ENCODE measurements at regions not wholly inside any gene's neighbourhood (a gene's known extent, or its start where the extent isn't known, plus 50 kb on each side); places are given as distances from the start of the nearest gene placed in this dataset.
"Not testable (repeated sequence)": the region's sequence is repeated elsewhere in the genome, so short reads cannot be mapped to it uniquely, and the experiment has no call there.

DNA sequence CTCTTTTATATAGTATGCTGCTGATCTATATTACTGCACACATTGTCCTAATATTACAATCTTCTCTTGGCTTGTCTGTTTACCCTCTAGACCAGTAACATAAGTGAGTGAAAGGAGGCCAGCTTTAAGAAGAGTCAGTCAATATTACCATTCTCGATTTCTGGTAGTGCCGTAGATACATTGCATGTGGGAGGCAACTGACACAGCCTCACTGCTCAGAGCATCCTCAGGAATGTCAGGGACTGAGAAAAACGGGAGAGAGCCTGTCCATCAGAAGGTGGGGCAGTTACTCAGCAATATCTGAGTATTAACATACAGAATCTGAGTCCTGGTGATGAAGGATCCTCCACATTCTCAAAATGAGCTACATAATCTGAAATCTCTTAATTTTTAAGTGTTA is 259.9 kb downstream of the GJA1 start:
- no peak overlapping the region for H3K4me3 ChIP-seq (ENCODE audit: low read depth, low read length)
- TF ChIP-seq, protein P1, sequence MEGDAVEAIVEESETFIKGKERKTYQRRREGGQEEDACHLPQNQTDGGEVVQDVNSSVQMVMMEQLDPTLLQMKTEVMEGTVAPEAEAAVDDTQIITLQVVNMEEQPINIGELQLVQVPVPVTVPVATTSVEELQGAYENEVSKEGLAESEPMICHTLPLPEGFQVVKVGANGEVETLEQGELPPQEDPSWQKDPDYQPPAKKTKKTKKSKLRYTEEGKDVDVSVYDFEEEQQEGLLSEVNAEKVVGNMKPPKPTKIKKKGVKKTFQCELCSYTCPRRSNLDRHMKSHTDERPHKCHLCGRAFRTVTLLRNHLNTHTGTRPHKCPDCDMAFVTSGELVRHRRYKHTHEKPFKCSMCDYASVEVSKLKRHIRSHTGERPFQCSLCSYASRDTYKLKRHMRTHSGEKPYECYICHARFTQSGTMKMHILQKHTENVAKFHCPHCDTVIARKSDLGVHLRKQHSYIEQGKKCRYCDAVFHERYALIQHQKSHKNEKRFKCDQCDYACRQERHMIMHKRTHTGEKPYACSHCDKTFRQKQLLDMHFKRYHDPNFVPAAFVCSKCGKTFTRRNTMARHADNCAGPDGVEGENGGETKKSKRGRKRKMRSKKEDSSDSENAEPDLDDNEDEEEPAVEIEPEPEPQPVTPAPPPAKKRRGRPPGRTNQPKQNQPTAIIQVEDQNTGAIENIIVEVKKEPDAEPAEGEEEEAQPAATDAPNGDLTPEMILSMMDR (IDR thresholded peaks at IDR 0.05; ENCODE audit: borderline replicate concordance, insufficient read depth, low read depth, low read length) = no peak

DNA sequence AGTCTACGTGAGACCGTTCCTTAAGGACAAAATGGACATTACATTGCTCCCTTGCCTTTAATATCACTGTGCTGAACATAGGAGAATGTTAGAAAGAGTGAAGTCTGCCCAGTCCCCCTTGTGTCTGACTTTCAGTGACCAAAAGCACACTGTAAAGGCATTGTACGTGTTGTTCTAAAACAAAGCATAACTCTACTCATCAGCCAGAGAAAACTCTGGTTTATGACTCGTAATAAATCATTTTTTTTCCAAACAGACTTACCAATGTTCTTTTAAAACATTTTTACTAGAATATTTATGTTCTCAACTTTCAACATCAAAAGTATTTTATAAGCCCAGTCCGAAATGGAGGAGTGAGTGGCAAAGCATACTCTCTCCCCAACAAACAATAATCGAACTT is 262.5 kb downstream of the GJA1 start:
- TF ChIP-seq, protein P1 (IDR thresholded peaks at IDR 0.05; ENCODE audit: borderline replicate concordance, insufficient read depth, low read depth, low read length) = no peak

DNA sequence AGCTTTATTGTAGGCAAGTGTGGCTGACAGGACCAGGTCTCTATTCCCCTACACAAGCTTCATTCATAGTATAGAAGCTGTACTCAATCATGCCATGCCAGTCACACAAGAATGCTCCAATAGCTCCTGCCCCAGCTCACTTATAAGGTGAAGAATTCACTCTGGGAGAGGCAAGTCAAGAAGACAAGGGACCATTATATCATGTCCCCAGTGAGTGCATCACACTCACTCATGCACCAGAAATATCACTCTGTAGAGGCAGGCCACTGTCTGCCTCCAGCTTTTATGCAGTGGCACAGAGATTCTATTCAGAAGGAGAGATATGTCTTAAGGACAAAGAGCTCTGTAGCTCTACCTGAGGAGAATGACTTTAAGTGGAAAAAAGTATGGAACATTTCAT is 263.2 kb downstream of the GJA1 start:
- TF ChIP-seq, protein P1 (IDR thresholded peaks at IDR 0.05; ENCODE audit: borderline replicate concordance, insufficient read depth, low read depth, low read length) = no peak
- no peak overlapping the region for H3K4me3 ChIP-seq (ENCODE audit: low read depth, low read length)

More for the DNA sequence above, 262.5 kb downstream of the GJA1 start:
- no peak overlapping the region for H3K4me3 ChIP-seq (ENCODE audit: low read depth, low read length)

DNA sequence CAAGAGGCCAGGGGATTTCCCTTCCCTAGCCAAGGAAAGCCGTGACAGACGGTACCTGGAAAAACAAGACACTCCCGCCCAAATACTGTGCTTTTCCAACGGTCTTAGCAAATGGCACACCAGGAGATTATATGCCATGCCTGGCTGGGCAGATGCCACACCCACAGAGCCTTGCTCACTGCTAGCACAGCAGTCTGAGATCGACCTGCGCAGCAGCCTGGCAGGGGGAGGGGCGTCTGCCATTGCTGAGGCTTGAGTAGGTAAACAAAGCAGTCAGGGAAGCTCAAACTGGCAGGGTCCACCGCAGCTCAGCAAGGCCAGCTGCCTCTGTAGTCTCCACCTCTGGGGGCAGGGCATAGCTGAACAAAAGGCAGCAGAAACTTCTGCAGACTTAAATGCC is 267.7 kb downstream of the GJA1 start:
- H3K4me3 ChIP-seq (ENCODE audit: low read depth, low read length) = not testable (repeated sequence)

DNA sequence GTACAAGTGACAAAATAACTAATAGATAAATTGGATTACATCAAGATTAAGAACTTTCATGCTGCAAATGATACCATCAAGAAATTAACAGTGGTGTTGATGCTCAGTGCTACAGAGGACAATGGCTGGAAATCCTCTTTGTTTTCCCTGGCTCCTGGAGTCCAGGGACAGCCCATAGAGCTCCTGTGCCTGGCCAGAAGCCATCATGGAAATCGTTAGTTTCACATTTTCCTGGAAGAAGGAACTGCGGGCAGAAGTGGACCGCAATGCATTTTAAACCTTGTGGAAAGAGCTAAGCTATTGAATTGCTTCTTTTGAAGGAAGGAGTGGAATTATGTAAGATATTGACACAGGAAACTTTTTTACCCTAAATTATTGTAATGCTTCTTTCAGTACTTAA is 276.0 kb downstream of the GJA1 start:
- TF ChIP-seq, protein P1 (IDR thresholded peaks at IDR 0.05; ENCODE audit: borderline replicate concordance, insufficient read depth, low read depth, low read length) = no peak
- no peak overlapping the region for H3K4me3 ChIP-seq (ENCODE audit: low read depth, low read length)

DNA sequence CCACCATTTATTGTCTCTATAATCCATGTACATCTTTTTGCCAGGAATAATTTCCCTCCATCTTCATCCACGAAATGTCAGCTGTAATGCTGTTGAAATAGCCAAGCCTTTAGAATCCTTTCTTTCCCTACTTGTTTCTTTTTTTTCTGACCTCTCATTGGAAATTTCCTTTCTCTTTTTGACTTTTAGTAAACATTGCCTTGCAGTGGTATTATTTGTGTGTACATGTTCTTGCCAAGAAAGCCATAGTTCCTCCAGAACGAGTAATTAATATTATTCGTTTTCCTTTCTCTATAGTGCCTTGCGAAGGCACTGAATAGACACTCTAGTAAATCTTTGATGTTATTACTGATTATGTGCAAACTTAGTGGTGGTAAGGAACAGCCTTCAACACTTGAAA is 282.2 kb downstream of the GJA1 start:
- no peak overlapping the region for H3K4me3 ChIP-seq (ENCODE audit: low read depth, low read length)
- TF ChIP-seq, protein P1 (IDR thresholded peaks at IDR 0.05; ENCODE audit: borderline replicate concordance, insufficient read depth, low read depth, low read length) = no peak

DNA sequence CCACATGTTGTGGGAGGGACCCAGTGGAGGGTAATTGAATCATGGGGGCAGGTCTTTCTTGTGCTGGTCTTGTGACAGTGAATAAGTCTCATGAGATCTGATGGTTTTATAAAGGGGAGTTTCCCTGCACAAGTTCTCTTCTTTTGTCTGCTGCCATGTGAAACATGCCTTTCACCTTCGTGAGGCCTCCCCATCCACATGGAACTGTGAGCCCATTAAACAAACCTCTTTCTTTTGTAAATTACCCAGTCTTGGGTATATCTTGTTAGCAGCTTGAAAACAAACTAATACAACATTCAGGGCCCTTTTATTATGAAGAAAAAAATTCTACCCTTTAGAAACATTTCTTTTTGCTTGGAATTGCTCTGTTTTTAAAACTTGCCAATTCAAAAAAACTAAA is 285.4 kb downstream of the GJA1 start:
- not testable (repeated sequence) for H3K4me3 ChIP-seq (ENCODE audit: low read depth, low read length)

DNA sequence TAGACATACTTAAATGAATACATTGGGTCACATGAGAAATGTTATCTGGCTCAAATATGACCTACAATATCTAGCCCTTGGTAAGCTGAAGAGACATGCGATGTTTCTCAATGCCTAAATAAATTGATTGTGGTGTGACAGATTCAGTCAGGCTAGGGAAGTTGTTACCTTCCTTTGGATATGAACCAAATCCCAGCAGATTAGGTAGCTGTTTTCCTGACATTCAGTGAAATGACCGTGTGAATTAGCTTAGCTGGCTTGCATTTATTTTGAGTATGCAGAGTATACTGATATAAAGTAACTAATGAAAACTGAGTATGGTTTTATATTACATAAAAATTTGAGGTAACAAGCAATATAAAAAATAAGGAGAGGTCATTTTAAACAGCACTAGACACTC is 288.2 kb downstream of the GJA1 start:
- TF ChIP-seq, protein P1 (IDR thresholded peaks at IDR 0.05; ENCODE audit: borderline replicate concordance, insufficient read depth, low read depth, low read length) = no peak
- H3K4me3 ChIP-seq (ENCODE audit: low read depth, low read length) = no peak overlapping the region
